Uterus (tissue), 2 donors: ENCODE measurements at regions not wholly inside any gene's neighbourhood (a gene's known extent, or its start where the extent isn't known, plus 50 kb on each side); places are given as distances from the start of the nearest gene placed in this dataset.

ENCODE experiments used
- POLR2A ChIP-seq, 2 donors: fragments of 450-650 bp; IDR thresholded peaks; one replicate each; pipeline ENCODE4 v1.6.1; 2016; ENCODE audit warnings: antibody characterized with exemption in 2 of 2, mild to moderate bottlenecking in 1 of 2, moderate library complexity in 1 of 2
- TF ChIP-seq, protein P1 (sequence below), 4 experiments: fragments of 200-600 bp in 2 of 4; fragments of 450-650 bp in 2 of 4; sonication (generic) in 2 of 4; IDR thresholded peaks; one replicate each; pipeline ENCODE4 v1.5.1; 2016 to 2019; ENCODE audit warnings: antibody characterized with exemption in 4 of 4, mild to moderate bottlenecking in 2 of 4, moderate library complexity in 1 of 4

GRCh38 chr4:77349796-77350195, 192.8 kb downstream of the CCNG2 start:
- TF ChIP-seq POLR2A (IDR thresholded peaks at IDR 0.05), result no peak
- TF ChIP-seq, protein P1, sequence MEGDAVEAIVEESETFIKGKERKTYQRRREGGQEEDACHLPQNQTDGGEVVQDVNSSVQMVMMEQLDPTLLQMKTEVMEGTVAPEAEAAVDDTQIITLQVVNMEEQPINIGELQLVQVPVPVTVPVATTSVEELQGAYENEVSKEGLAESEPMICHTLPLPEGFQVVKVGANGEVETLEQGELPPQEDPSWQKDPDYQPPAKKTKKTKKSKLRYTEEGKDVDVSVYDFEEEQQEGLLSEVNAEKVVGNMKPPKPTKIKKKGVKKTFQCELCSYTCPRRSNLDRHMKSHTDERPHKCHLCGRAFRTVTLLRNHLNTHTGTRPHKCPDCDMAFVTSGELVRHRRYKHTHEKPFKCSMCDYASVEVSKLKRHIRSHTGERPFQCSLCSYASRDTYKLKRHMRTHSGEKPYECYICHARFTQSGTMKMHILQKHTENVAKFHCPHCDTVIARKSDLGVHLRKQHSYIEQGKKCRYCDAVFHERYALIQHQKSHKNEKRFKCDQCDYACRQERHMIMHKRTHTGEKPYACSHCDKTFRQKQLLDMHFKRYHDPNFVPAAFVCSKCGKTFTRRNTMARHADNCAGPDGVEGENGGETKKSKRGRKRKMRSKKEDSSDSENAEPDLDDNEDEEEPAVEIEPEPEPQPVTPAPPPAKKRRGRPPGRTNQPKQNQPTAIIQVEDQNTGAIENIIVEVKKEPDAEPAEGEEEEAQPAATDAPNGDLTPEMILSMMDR (IDR thresholded peaks at IDR 0.05), result no peak
